ENCODE measurements at regions not wholly inside any gene's neighbourhood (a gene's known extent, or its start where the extent isn't known, plus 50 kb on each side); places are given as distances from the start of the nearest gene placed in this dataset.

DNA sequence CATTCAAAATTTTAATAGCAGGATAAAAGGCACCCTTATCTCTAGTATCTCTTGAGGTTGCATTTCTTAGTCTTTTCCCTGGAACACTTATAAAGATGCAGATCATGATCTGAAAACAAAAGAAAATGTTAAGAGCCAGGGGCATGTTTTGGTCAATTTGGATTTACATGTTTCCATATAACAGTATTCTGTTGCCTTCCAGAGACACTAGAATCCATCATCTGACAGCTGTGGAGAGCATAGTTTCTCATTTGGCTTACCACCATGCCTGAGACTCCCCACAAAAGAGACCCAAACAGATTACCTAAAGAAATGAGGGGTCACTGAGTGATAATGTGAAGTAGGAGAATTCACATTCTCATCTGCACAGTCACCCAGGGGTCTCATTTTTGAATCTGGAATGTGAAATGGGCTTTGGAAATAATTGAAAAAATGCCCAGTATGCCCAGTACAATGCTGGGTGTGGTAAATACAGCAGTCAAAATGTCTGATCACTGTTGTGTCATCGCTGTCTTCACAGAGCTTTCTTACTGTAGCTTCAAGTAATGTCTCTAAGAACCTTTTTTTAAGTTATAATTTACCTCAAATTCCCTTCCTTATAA is 79.9 kb upstream of the ZBTB20 start:
- no peak for DNase-seq
- H2BK20ac ChIP-seq (ENCODE audit: low read depth, low read length, poor library complexity, severe bottlenecking) = no peak overlapping the region
- no peak overlapping the region for H3K4me2 ChIP-seq (ENCODE audit: insufficient read depth, insufficient read length, low read length)
- no peak overlapping the region for H4K5ac ChIP-seq (ENCODE audit: insufficient read length, low read depth, low read length)
- Mint-ChIP-seq H3K27ac (no peak overlapping the region), H3K9me3 (no peaks in the 10 kb centered on the region), H3K4me3 (no peak overlapping the region), H3K4me1 (no peaks in the 10 kb centered on the region), H3K36me3 (ENCODE audit: insufficient read depth in 1 of 3, low read depth in 3 of 3) (no peaks in the 10 kb centered on the region), H3K27me3 (ENCODE audit: low read depth) (no peaks in the 10 kb centered on the region)
- no peaks in the 10 kb centered on the region for H4K20me1 ChIP-seq (ENCODE audit: control insufficient read depth, insufficient read depth, insufficient read length)
- no peak overlapping the region for H3T11ph ChIP-seq (ENCODE audit: low read length)
- no peak for TF ChIP-seq CTCF (conservative IDR thresholded peaks at IDR 0.05)
- H3K18ac ChIP-seq (ENCODE audit: insufficient read length, low read depth, low read length) = no peak overlapping the region
- no peak overlapping the region for H2AK5ac ChIP-seq (ENCODE audit: insufficient read length, low read length)
- H2AFZ ChIP-seq (ENCODE audit: low read length) = no peak overlapping the region
- WGBS (ENCODE audit: extremely low coverage, insufficient read length, low lambda C conversion rate) = no CpG with 5 or more reads among the region's 1 CpG
- no peak overlapping the region for H3K14ac ChIP-seq (ENCODE audit: insufficient read depth, low read length)
- no peak overlapping the region for H3K4ac ChIP-seq (ENCODE audit: low read depth, low read length)
- no peak overlapping the region for H2BK120ac ChIP-seq (ENCODE audit: low read depth, low read length, poor library complexity, severe bottlenecking)
- H3K23me2 ChIP-seq (ENCODE audit: insufficient read length, low read depth, low read length, poor library complexity, severe bottlenecking) = no peaks in the 10 kb centered on the region
- no peaks in the 10 kb centered on the region for H3K79me2 ChIP-seq (ENCODE audit: insufficient read depth, low read length)
- H2BK15ac ChIP-seq (ENCODE audit: low read depth, low read length) = no peak overlapping the region
- no peak overlapping the region for H3K9ac ChIP-seq (ENCODE audit: extremely low read depth, insufficient read length, low read length)
- H2BK5ac ChIP-seq (ENCODE audit: insufficient read length, low read length) = no peak overlapping the region
- H3K4me1 ChIP-seq (ENCODE audit: insufficient read depth, low read length) = no peaks in the 10 kb centered on the region
- no peak overlapping the region for H3K56ac ChIP-seq (ENCODE audit: insufficient read length, low read depth, low read length)
- H3K79me1 ChIP-seq (ENCODE audit: insufficient read depth, low read depth, low read length, poor library complexity, severe bottlenecking) = no peaks in the 10 kb centered on the region
- no peak overlapping the region for H3K27ac ChIP-seq (ENCODE audit: insufficient read length, low read depth, low read length)
- H3K23ac ChIP-seq (ENCODE audit: insufficient read length, low read depth, low read length) = no peak overlapping the region
- H4K91ac ChIP-seq (ENCODE audit: insufficient read length, low read depth, low read length) = no peak overlapping the region
- H2BK12ac ChIP-seq (ENCODE audit: insufficient read length, low read depth, low read length) = no peak overlapping the region
- no peaks in the 10 kb centered on the region for H3K9me3 ChIP-seq (ENCODE audit: control insufficient read depth, low read depth, low read length)
- no peak overlapping the region for H4K8ac ChIP-seq (replicated peaks; ENCODE audit: insufficient read length, low read depth, low read length)
- H3K27me3 ChIP-seq (ENCODE audit: insufficient read depth, low read length) = no peaks in the 10 kb centered on the region

Data from H9 (cell line).